Breast epithelium (tissue), 4 donors: ENCODE measurements at regions not wholly inside any gene's neighbourhood (a gene's known extent, or its start where the extent isn't known, plus 50 kb on each side); places are given as distances from the start of the nearest gene placed in this dataset.
"Not testable (repeated sequence)": the region's sequence is repeated elsewhere in the genome, so short reads cannot be mapped to it uniquely, and the experiment has no call there.

Experiments used
- DNase-seq, 2 donors: peaks; one replicate each; pipeline ENCODE4 v3.0.0-alpha.2; 2019; ENCODE audit warnings: low spot score in 2 of 2
- H3K27ac ChIP-seq, 2 donors: fragments of 200-600 bp; sonication (generic) in 1 of 2; one replicate each; pipeline ENCODE4 v1.5.1; 2016 to 2019; ENCODE audit warnings: mild to moderate bottlenecking in 1 of 2
- H3K27me3 ChIP-seq, 2 donors: fragments of 200-600 bp; sonication (generic) in 1 of 2; one replicate each; pipeline versions ENCODE4 v1.5.1 to v1.6.0; 2017 to 2019; ENCODE audit warnings: control low read depth in 1 of 2, mild to moderate bottlenecking in 1 of 2
- H3K36me3 ChIP-seq: fragments of 200-600 bp; one replicate; pipeline ENCODE4 v1.5.1; 2019
- H3K4me1 ChIP-seq, 2 donors: fragments of 200-600 bp; sonication (generic); one replicate each; pipeline ENCODE4 v1.5.1; 2016 to 2019; ENCODE audit warnings: control low read depth in 1 of 2
- H3K4me3 ChIP-seq, 3 donors: fragments of 200-600 bp; sonication (generic); 1 replicate in 2 of 3; 2 replicates in 1 of 3; pipeline ENCODE4 v1.5.1; 2016 to 2019; ENCODE audit warnings: mild to moderate bottlenecking in 3 of 3, moderate library complexity in 2 of 3
- H3K9me3 ChIP-seq, 2 donors: fragments of 200-600 bp; sonication (generic) in 1 of 2; one replicate each; pipeline ENCODE4 v1.5.1; 2016 to 2019; ENCODE audit warnings: control low read depth in 1 of 2
- CTCF ChIP-seq, 3 donors: fragments of 450-650 bp; IDR thresholded peaks; one replicate each; pipeline ENCODE4 v1.5.1; 2016 to 2017; ENCODE audit warnings: antibody characterized with exemption in 3 of 3, mild to moderate bottlenecking in 3 of 3, moderate library complexity in 3 of 3
- POLR2A ChIP-seq: fragments of 450-650 bp; IDR thresholded peaks from one replicate; pipeline ENCODE4 v1.6.1; 2016; ENCODE audit warnings: antibody characterized with exemption, mild to moderate bottlenecking, moderate library complexity
- POLR2AphosphoS5 ChIP-seq, 3 donors: sonication (generic); formaldehyde crosslinking; IDR thresholded peaks; one replicate each; pipeline ENCODE4 v1.6.1; 2017; ENCODE audit warnings: antibody characterized with exemption in 3 of 3
- intact Hi-C: fragments of 100-400 bp; cut with DNase I; formaldehyde crosslinking; loops from one replicate; pipeline ENCODE4 v1.15.1; 2023; ENCODE audit warnings: low total_unique reads

DNA sequence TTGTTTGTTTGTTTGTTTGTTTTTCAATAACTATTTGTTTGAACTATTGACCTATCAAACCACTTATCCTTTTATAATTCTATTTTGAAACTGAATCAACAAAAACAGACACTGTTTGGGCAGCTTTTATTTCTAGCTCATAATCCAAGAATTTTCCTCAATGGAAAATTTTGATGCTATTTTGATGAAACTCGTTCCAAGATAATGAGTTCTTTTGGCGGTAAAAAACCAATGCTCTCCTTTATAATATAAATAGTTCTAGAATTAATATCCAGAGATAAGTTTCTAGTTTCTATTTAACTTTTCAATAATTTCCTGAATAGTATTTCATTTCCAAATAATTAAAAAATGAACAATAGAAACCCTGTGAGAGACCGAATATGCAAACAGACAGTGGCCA is 146.5 kb upstream of the EDNRB start:
- no peak overlapping the region for H3K4me3 ChIP-seq
- intact Hi-C loops: loop anchor here (2.0 kb wide), 1 partner anchor 30 kb away; no protein-coding TSS in a partner anchor
- H3K9me3 ChIP-seq: no peaks in the 10 kb centered on the region
- no peaks in the 10 kb centered on the region for H3K4me1 ChIP-seq
- H3K36me3 ChIP-seq: no peaks in the 10 kb centered on the region
- no peak for DNase-seq
- no peaks in the 10 kb centered on the region for H3K27me3 ChIP-seq
- H3K27ac ChIP-seq: no peak overlapping the region
- TF ChIP-seq POLR2A: no peak

- intact Hi-C loops: no loop called here
- no peaks in the 10 kb centered on the region for H3K27me3 ChIP-seq
- no peak for DNase-seq
These were observed 143.2 kb upstream of the EDNRB start for GRCh38 chr13:78061806-78062205.

GRCh38 chr13:78060966-78061365 is 142.3 kb upstream of the EDNRB start:
- no peaks in the 10 kb centered on the region for H3K4me1 ChIP-seq
- H3K27me3 ChIP-seq: no peaks in the 10 kb centered on the region
- intact Hi-C loops: no loop called here
- H3K9me3 ChIP-seq: no peaks in the 10 kb centered on the region
- H3K36me3 ChIP-seq: no peaks in the 10 kb centered on the region
- no peak for DNase-seq
- TF ChIP-seq CTCF (IDR thresholded peaks at IDR 0.05) (no peak), POLR2A (no peak), POLR2AphosphoS5 (IDR thresholded peaks at IDR 0.05) (no peak)
- H3K4me3 ChIP-seq: no peak overlapping the region
- no peak overlapping the region for H3K27ac ChIP-seq

More at GRCh38 chr13:78061806-78062205, 143.2 kb upstream of the EDNRB start:
- Histone ChIP-seq H3K36me3 (no peaks in the 10 kb centered on the region), H3K27ac (no peak overlapping the region), H3K9me3 (no peaks in the 10 kb centered on the region), H3K4me1 (no peaks in the 10 kb centered on the region), H3K4me3 (no peak overlapping the region)
- no peak for TF ChIP-seq POLR2AphosphoS5 (IDR thresholded peaks at IDR 0.05)
- no peak for TF ChIP-seq POLR2A
- TF ChIP-seq CTCF (IDR thresholded peaks at IDR 0.05): no peak

DNA sequence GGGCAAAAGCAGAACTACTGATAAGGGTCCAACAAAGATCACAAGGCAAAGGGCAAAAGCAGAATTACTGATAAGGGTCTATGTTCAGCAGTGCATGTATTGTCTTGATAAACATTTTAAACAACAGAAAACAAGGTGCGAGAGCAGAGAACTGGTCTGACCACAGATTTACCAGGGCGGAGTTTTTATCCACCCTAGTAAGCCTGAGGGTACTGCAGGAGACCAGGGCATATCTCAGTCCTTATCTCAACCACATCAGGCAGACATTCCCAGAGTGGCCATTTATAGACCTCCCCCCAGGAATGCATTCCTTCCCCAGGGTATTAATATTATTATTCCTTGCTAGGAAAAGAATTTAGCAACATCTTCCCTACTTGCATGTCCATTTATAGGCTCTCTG is 138.2 kb upstream of the EDNRB start:
- H3K4me1 ChIP-seq, H3K4me3 ChIP-seq, H3K27me3 ChIP-seq, intact Hi-C loops, H3K27ac ChIP-seq, DNase-seq, H3K36me3 ChIP-seq, H3K9me3 ChIP-seq: not testable (repeated sequence)

- intact Hi-C loops: no loop called here
- H3K9me3 ChIP-seq: no peaks in the 10 kb centered on the region
- TF ChIP-seq POLR2AphosphoS5 (IDR thresholded peaks at IDR 0.05): no peak
- TF ChIP-seq POLR2A: no peak
- TF ChIP-seq CTCF (IDR thresholded peaks at IDR 0.05): no peak
- no peak for DNase-seq
- H3K36me3 ChIP-seq: no peaks in the 10 kb centered on the region
- no peak overlapping the region for H3K27ac ChIP-seq
- no peaks in the 10 kb centered on the region for H3K27me3 ChIP-seq
- H3K4me1 ChIP-seq: no peaks in the 10 kb centered on the region
- no peak overlapping the region for H3K4me3 ChIP-seq
These were observed 135.5 kb upstream of the EDNRB start for GRCh38 chr13:78054157-78054556.

DNA sequence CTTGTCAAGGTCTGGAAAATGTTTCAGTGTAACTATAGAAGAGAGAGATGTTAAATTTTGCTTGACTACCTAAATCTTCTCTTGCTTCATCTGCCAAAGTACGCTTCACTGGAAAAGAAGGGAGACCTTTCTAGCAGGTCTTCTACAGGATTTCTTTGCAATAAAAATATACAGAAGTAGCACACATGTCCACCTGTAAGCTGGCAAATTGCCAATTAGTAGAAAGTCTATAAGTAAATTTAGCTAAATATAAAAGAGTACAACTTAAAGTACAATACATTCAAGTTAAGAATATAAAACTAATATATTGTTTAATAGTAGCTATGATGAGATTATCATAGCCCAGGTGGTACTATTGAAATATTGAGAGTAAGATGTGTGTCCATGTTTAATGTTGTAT is 128.5 kb upstream of the EDNRB start:
- H3K4me1 ChIP-seq: no peaks in the 10 kb centered on the region
- intact Hi-C loops: no loop called here

More for the DNA sequence above, 128.5 kb upstream of the EDNRB start:
- H3K27ac ChIP-seq: no peak overlapping the region
- DNase-seq: no peak
- no peaks in the 10 kb centered on the region for H3K9me3 ChIP-seq
- TF ChIP-seq CTCF (IDR thresholded peaks at IDR 0.05) (no peak), POLR2A (no peak)
- H3K27me3 ChIP-seq: no peaks in the 10 kb centered on the region
- H3K36me3 ChIP-seq: no peaks in the 10 kb centered on the region
- no peak overlapping the region for H3K4me3 ChIP-seq
